Gastrocnemius medialis (tissue), 4 donors: ENCODE measurements at regions not wholly inside any gene's neighbourhood (a gene's known extent, or its start where the extent isn't known, plus 50 kb on each side); places are given as distances from the start of the nearest gene placed in this dataset.

ENCODE experiments used
- ATAC-seq, 2 donors: fragments of 150-250 bp; one replicate each; pipeline ENCODE4 v1.9.1; 2016
- DNase-seq, 2 donors: peaks; one replicate each; pipeline ENCODE4 v3.0.0-alpha.2; 2019
- H3K27ac ChIP-seq, 4 donors: fragments of 200-600 bp; sonication (generic); 1 replicate in 1 of 4; 2 replicates in 3 of 4; pipeline ENCODE4 v1.5.1; 2016 to 2018; ENCODE audit warnings: mild to moderate bottlenecking in 2 of 4, moderate library complexity in 1 of 4
- H3K27me3 ChIP-seq, 3 donors: fragments of 200-600 bp; sonication (generic) in 2 of 3; 1 replicate in 1 of 3; 2 replicates in 2 of 3; pipeline versions ENCODE4 v1.5.1 to v1.6.0; 2016 to 2019; ENCODE audit warnings: mild to moderate bottlenecking in 1 of 3, moderate library complexity in 1 of 3
- H3K36me3 ChIP-seq, 2 donors: fragments of 200-600 bp; sonication (generic) in 1 of 2; one replicate each; pipeline ENCODE4 v1.5.1; 2017 to 2018
- H3K4me1 ChIP-seq, 2 donors: fragments of 200-600 bp; sonication (generic) in 1 of 2; one replicate each; pipeline ENCODE4 v1.5.1; 2016 to 2017; ENCODE audit warnings: mild to moderate bottlenecking in 2 of 2
- H3K4me3 ChIP-seq, 4 donors: fragments of 200-600 bp; sonication (generic) in 3 of 4; 1 replicate in 1 of 4; 2 replicates in 3 of 4; pipeline ENCODE4 v1.5.1; 2016 to 2019; ENCODE audit warnings: mild to moderate bottlenecking in 2 of 4
- H3K9me3 ChIP-seq, 3 donors: fragments of 200-600 bp; sonication (generic) in 2 of 3; 1 replicate in 1 of 3; 2 replicates in 2 of 3; pipeline ENCODE4 v1.5.1; 2016 to 2019
- CTCF ChIP-seq, 5 experiments: fragments of 450-650 bp in 3 of 5; fragments of 200-600 bp in 2 of 5; sonication (generic) in 2 of 5; IDR thresholded peaks in 4 of 5; conservative IDR thresholded peaks in 1 of 5; 1 replicate in 4 of 5; 2 replicates in 1 of 5; pipeline ENCODE4 v1.5.1; 2016 to 2019; ENCODE audit warnings: antibody characterized with exemption in 5 of 5, mild to moderate bottlenecking in 3 of 5, moderate library complexity in 3 of 5
- POLR2A ChIP-seq, 2 donors: fragments of 450-650 bp; IDR thresholded peaks; one replicate each; pipeline ENCODE4 v1.6.1; 2017; ENCODE audit warnings: antibody characterized with exemption in 2 of 2, mild to moderate bottlenecking in 2 of 2, moderate library complexity in 2 of 2
- in situ Hi-C, 4 donors: fragments of 200-750 bp; cut with MboI; loops; one replicate each; pipeline versions ENCODE4 v1.15.0 to v1.8.0; 2017; ENCODE audit warnings: low sequenced_read_pairs in 4 of 4
- intact Hi-C: fragments of 100-400 bp; cut with DNase I; formaldehyde crosslinking; loops from one replicate; pipeline ENCODE4 v1.15.1; 2023; ENCODE audit warnings: low total_unique reads

- in situ Hi-C loops (no loop called here), intact Hi-C loops (no loop called here)
- H3K4me1 ChIP-seq: no peaks in the 10 kb centered on the region
- H3K9me3 ChIP-seq: no peaks in the 10 kb centered on the region
- H3K27ac ChIP-seq: no peak overlapping the region
- TF ChIP-seq CTCF (IDR thresholded peaks at IDR 0.05 in 4 of 5, conservative IDR thresholded peaks at IDR 0.05 in 1 of 5) (no peak), POLR2A (IDR thresholded peaks at IDR 0.05) (no peak)
- ATAC-seq (no peak), DNase-seq (no peak)
- H3K4me3 ChIP-seq: no peak overlapping the region
- no peaks in the 10 kb centered on the region for H3K36me3 ChIP-seq
- no peaks in the 10 kb centered on the region for H3K27me3 ChIP-seq
Observed at GRCh38 chr3:95629802-95630201, 1184.6 kb upstream of the EPHA6 start.

GRCh38 chr3:95645291-95645690, 1169.1 kb upstream of the EPHA6 start:
- Histone ChIP-seq H3K4me3 (no peak overlapping the region), H3K27ac (no peak overlapping the region), H3K4me1 (no peaks in the 10 kb centered on the region), H3K9me3 (no peaks in the 10 kb centered on the region), H3K27me3 (no peaks in the 10 kb centered on the region), H3K36me3 (no peaks in the 10 kb centered on the region)
- in situ Hi-C loops: no loop called here
- no peak for ATAC-seq
- DNase-seq: no peak
- intact Hi-C loops: no loop called here
- no peak for TF ChIP-seq POLR2A (IDR thresholded peaks at IDR 0.05)
- TF ChIP-seq CTCF (IDR thresholded peaks at IDR 0.05 in 4 of 5, conservative IDR thresholded peaks at IDR 0.05 in 1 of 5): no peak

- in situ Hi-C loops: no loop called here
Observed at GRCh38 chr3:95654570-95655362, 1159.6 kb upstream of the EPHA6 start.

GRCh38 chr3:95655363-95655986, 1158.9 kb upstream of the EPHA6 start:
- intact Hi-C loops (no loop called here), in situ Hi-C loops (no loop called here)
- H3K4me3 ChIP-seq: no peak overlapping the region

More at GRCh38 chr3:95654570-95655362, 1159.6 kb upstream of the EPHA6 start:
- Histone ChIP-seq H3K36me3 (no peaks in the 10 kb centered on the region), H3K27ac (no peak overlapping the region), H3K9me3 (no peaks in the 10 kb centered on the region), H3K4me1 (no peaks in the 10 kb centered on the region), H3K27me3 (no peaks in the 10 kb centered on the region), H3K4me3 (no peak overlapping the region)
- DNase-seq: no peak
- TF ChIP-seq POLR2A (IDR thresholded peaks at IDR 0.05): no peak
- ATAC-seq: no peak
- intact Hi-C loops: no loop called here

More at GRCh38 chr3:95655363-95655986, 1158.9 kb upstream of the EPHA6 start:
- Histone ChIP-seq H3K27me3 (no peaks in the 10 kb centered on the region), H3K27ac (no peak overlapping the region), H3K9me3 (no peaks in the 10 kb centered on the region), H3K4me1 (no peaks in the 10 kb centered on the region), H3K36me3 (no peaks in the 10 kb centered on the region)
- no peak for DNase-seq
- no peak for ATAC-seq
- TF ChIP-seq CTCF (IDR thresholded peaks at IDR 0.05 in 4 of 5, conservative IDR thresholded peaks at IDR 0.05 in 1 of 5) (no peak), POLR2A (IDR thresholded peaks at IDR 0.05) (no peak)
